GM18867 (cell line): ENCODE measurements at regions not wholly inside any gene's neighbourhood (a gene's known extent, or its start where the extent isn't known, plus 50 kb on each side); places are given as distances from the start of the nearest gene placed in this dataset.

ENCODE experiments used
- ATAC-seq: cut with Tn5 transposase; IDR thresholded peaks from one replicate; pipeline ENCODE4 v1.9.1; 2021; ENCODE audit warnings: mild to moderate bottlenecking, moderate library complexity; ENCODE audit not compliant: unreplicated experiment

DNA sequence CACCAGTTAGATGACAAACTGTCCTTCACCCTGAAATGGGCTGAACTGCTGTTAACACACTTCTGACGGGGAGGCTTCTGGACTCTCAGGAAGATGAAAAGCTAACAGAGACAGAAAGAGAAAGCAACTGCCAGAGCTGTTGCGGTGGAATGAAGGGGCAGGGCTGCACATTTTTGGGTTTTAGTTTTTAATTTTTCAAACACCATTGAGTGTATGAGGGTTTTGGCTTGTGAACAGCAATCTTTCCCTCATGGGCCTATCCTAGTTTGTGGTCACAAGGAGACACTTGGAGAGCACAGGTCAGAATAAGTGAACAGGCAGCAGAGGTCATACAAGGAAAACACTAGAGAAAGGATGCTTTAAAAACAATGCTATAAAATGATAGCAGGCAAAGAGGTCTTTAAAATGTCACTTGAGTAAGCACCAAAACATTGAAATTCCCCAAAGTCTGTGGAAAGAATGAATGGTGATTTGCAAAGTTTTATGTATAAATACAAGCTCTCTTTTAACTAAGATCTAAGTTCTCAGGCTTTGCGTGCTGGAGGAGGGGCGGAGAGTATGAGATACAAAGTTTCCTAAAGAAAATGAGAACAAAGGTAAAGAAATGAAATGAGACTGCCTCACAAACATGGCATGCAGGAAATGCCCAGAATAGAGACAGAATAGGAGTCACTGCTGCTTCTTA lies 101.4 kb upstream of the GLI3 start:
- ATAC-seq = no peak

DNA sequence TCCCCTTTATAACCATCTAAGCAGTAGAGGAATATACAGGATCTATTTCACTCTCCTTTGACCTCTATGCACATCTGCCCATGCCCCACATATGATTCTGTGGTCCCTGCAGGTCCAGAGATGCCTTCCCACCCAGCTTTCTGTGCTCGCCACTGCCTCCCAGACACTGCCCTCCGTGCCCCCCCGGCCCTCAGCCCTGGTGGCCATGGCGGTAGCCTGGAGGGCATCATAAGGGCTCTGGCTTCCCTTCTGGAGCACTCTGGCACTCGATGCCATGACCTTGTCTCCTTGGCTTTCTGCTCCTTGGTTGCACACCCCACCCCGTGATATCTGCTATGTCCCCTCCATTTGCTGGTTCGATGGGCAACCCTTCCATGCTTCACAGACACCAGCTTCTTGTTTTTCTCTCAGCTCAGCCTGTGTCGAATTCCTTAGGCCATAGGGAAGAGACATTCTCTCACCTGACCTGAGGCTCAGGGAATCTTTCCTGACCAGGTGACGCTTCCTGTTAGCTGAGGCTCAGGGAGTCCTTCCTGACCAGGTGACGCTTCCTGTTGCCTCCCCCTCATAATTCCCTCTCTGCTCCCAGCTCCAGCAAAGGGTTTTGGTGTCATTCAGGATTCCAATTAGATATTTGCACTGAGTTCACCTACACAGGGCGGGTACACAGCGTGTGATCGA lies 100.4 kb upstream of the GLI3 start:
- no peak for ATAC-seq

DNA sequence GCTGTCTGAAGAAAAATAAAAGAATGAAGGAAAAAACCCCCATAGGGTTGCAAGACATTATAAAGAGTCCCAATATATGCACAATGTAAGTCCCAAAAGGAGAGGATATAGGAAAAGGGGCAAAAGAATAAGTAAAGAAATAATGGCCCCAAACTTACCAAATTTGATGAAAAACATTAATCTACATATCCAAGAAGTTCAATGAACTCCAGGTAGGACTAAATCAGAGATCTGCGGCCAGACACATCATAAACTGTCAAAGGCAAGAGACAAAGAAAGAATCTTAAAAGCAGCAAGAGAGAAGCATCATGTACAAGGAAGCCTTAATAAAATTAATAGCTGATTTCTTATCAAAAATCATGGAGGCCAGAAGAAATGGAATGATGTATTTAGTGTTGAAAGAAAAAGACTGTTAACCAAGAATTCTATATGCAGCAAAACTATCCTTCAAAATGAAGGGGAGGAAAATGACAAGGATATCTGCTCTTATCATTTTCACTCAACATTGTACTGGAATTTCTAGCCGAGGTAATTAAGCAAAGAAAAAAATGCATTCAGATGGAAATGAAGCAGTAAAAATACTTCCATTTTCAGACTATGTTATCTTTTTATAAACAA lies 95.7 kb upstream of the GLI3 start:
- ATAC-seq = no peak

DNA sequence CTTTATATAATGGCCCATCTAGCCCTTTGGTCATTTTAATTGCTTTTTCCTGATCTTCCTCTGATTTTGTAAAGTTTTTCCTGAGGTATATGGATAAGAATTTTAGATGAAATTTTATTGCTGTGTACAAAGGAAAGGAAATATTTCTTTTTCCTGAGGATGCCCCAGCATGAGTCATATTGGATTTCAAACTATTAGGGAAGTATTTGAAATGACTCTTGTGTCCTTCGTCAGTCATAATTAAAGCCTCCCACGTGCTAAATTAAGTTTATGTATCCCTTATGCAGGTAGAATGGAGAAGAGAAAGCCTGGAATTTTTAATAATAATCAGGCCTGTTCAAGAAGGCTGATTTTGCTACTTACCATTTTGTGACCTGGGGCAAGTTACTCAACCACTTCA lies 82.6 kb upstream of the GLI3 start:
- ATAC-seq = no peak

DNA sequence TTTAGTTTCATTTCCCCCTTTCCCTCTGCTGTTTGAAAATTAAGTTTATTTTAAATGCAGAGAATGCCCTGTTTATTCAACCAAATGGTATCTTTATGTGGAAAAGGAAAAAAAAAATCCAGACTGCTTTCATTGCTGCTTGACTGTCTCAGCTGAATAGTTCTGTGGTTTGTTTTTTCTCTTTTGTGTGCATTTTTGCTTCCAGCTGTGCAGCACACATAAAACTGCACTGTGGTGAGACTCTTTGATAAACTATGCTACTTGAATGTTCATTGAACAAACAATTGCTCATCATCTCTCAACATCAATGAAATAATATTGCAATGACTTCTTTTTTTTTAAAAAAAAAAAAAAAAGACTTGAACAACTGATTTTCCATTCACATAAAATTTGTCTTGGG lies 78.6 kb upstream of the GLI3 start:
- ATAC-seq = no peak

DNA sequence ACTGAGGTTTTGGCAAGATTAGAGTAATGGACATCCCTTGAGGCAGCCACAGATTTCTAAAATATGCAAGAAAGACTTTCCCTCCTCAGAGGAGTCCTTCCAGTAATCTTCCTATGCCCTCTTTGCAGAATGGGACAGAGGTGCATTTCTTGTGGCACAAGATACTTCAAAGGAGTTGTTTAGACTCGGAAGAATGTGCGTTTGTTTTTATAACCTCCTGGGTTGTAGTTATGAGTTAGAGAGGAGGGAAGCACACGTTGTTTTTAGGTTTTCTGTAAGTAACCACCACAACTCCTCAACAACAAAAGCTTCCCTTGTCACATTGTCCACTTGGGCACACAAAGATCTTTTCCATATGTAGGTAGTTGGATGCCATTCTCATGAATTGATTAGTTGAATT lies 78.1 kb upstream of the GLI3 start:
- ATAC-seq = no peak

DNA sequence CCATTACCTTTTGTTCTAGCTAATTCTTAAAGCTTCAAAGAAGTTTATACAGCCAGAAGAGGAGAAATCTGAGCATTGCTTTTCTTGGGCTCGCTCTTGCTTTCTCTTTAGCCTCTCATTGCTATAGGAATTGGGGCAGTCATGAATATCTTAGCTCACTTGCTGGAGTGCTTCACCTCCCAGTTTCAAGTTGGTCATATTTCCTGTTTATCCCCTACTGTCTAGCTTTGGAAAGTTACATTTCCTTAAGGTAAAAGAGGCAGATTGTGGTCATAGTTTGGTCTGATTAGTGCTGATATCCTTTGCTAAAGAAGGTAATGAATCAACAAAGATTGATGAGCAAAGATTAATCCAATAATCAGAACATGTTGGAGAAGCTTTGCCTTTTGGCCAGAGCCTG lies 77.7 kb upstream of the GLI3 start:
- ATAC-seq = no peak

DNA sequence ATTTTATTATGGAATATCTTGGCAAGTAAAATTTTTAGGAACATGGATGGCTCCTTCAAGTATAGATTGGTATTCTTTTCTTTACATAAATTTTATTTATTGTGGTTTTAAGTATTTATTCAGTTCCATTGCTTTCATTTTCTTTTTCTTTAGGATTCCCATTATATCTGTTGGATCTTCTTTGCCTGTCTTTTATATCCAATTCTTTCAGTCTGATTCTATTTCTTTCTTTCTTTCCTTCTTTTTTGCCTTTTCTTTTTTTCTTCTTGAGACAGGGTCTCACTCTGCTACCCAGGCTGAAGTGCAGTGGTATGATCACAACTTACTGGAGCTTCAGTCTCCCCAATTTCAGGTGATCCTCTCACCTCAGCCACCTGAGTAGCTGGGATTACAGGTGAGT lies 74.2 kb upstream of the GLI3 start:
- ATAC-seq = no peak

DNA sequence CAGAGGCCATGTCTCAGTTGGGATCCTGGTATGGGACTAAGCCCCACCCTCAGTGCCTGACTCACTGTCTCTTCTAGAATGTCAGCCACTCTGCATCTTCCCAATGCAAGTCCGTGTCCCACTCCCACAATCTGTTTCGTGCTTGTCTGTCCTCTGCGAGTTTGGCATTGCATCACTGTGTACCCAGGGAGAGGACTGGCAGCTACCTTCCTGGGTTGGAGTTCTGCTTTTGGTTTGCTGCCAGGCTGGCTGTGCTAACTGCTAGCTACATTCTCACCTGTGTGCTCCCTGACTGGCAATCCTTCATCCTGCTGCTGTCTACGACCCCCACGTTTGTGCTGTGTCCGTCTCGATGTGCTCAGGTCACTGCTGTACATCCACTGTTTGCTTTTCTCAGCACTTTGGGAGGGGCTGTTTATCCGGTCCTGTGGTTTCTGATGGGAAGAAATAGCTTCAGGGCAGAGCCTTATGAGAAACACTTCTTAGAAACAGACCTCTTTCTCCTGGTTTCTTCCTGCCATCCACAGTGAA lies 56.0 kb upstream of the GLI3 start:
- ATAC-seq = no peak

DNA sequence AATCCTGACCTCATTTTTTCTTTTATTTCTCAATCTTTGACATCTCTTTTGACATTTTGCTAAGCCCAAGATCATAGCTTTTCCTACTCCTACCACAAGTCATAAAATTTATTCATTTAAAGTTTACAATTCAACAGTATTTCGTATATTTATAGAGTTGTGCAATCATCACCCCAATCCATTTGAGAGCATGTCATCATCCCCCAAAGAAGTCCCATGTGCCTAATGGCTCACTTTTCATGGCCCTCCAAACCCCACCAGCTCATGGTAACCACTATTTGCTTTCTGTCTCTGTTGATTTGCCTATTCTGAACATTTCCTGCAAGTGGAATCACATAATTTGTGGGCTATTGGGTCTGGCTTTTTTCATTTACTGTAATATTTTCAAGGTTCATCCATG lies 52.5 kb upstream of the GLI3 start:
- ATAC-seq = no peak
